ENCODE measurements at regions not wholly inside any gene's neighbourhood (a gene's known extent, or its start where the extent isn't known, plus 50 kb on each side); places are given as distances from the start of the nearest gene placed in this dataset.

- DNase-seq, result no peak
These were observed 117.7 kb downstream of the POLR2M start for GRCh38 chr15:57824186-57824585.

GRCh38 chr15:57827021-57827420 is 120.5 kb downstream of the POLR2M start:
- DNase-seq, result no peak

- no peak for DNase-seq
These were observed 121.5 kb downstream of the POLR2M start for GRCh38 chr15:57827971-57828370.

- DNase-seq, result no peak
These were observed 125.7 kb downstream of the POLR2M start for GRCh38 chr15:57832183-57832582.

GRCh38 chr15:57835119-57835518 is 128.6 kb downstream of the POLR2M start:
- DNase-seq, result no peak

- DNase-seq, result no peak
These were observed 142.8 kb downstream of the POLR2M start for GRCh38 chr15:57849317-57849716.

- no peak for DNase-seq
These were observed 148.0 kb downstream of the POLR2M start for GRCh38 chr15:57854531-57854930.

- DNase-seq, result no peak
These were observed 151.4 kb downstream of the POLR2M start for GRCh38 chr15:57857871-57858270.

GRCh38 chr15:57859130-57859685 is 152.7 kb downstream of the POLR2M start:
- no peak for DNase-seq

GRCh38 chr15:57861034-57861638 is 154.6 kb downstream of the POLR2M start:
- DNase-seq, result peak; percentile 7 to 32

- no peak for DNase-seq
These were observed 155.5 kb downstream of the POLR2M start for GRCh38 chr15:57861815-57862586.

- DNase-seq, result no peak
These were observed 156.2 kb downstream of the POLR2M start for GRCh38 chr15:57862761-57863160.

- DNase-seq, result no peak
These were observed 158.8 kb downstream of the POLR2M start for GRCh38 chr15:57865294-57865693.

GRCh38 chr15:57866149-57866736 is 159.7 kb downstream of the POLR2M start:
- DNase-seq, result peak; percentile 63 to 74

- no peak for DNase-seq
These were observed 161.7 kb downstream of the POLR2M start for GRCh38 chr15:57867970-57868798.

- no peak for DNase-seq
These were observed 164.2 kb downstream of the POLR2M start for GRCh38 chr15:57870667-57871066.

- no peak for DNase-seq
These were observed 165.9 kb downstream of the POLR2M start for GRCh38 chr15:57872281-57873030.

- no peak for DNase-seq
These were observed 167.2 kb downstream of the POLR2M start for GRCh38 chr15:57873564-57874209.

GRCh38 chr15:57875347-57875746 is 168.8 kb downstream of the POLR2M start:
- DNase-seq, result no peak

- DNase-seq, result no peak
These were observed 172.1 kb downstream of the POLR2M start for GRCh38 chr15:57878573-57878972.

- no peak for DNase-seq
These were observed 174.8 kb downstream of the POLR2M start for GRCh38 chr15:57881361-57881760.

- no peak for DNase-seq
These were observed 175.5 kb downstream of the POLR2M start for GRCh38 chr15:57881972-57882371.
